ENCODE measurements at regions not wholly inside any gene's neighbourhood (a gene's known extent, or its start where the extent isn't known, plus 50 kb on each side); places are given as distances from the start of the nearest gene placed in this dataset.

GRCh38 chr2:194735837-194736542, 921.0 kb upstream of the SLC39A10 start:
- TF ChIP-seq, protein P1, sequence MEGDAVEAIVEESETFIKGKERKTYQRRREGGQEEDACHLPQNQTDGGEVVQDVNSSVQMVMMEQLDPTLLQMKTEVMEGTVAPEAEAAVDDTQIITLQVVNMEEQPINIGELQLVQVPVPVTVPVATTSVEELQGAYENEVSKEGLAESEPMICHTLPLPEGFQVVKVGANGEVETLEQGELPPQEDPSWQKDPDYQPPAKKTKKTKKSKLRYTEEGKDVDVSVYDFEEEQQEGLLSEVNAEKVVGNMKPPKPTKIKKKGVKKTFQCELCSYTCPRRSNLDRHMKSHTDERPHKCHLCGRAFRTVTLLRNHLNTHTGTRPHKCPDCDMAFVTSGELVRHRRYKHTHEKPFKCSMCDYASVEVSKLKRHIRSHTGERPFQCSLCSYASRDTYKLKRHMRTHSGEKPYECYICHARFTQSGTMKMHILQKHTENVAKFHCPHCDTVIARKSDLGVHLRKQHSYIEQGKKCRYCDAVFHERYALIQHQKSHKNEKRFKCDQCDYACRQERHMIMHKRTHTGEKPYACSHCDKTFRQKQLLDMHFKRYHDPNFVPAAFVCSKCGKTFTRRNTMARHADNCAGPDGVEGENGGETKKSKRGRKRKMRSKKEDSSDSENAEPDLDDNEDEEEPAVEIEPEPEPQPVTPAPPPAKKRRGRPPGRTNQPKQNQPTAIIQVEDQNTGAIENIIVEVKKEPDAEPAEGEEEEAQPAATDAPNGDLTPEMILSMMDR (IDR thresholded peaks at IDR 0.05 in 4 of 5, conservative IDR thresholded peaks at IDR 0.05 in 1 of 5): no peak
- no peak for TF ChIP-seq POLR2A (IDR thresholded peaks at IDR 0.05)
